ENCODE measurements at regions not wholly inside any gene's neighbourhood (a gene's known extent, or its start where the extent isn't known, plus 50 kb on each side); places are given as distances from the start of the nearest gene placed in this dataset.

DNA sequence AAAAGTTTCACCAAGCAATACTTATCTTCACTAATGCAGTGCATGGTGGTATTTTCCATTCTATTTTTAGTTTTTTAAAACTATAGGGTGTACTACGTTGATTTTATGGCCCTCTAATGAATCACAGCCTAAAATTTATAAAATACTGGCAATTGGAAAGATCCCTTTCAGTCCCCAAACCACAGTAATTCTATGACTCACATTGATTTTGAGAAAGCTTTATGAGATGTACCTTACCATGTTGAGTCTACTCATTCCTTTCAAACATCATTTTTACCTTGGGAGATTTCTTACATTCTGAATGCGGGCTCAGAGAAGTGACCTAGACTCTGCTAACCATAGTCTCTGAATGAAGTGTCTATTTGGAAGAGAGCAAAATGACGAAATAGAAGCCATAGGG is 141.6 kb downstream of the GPR85 start:
- TF ChIP-seq, protein P1, sequence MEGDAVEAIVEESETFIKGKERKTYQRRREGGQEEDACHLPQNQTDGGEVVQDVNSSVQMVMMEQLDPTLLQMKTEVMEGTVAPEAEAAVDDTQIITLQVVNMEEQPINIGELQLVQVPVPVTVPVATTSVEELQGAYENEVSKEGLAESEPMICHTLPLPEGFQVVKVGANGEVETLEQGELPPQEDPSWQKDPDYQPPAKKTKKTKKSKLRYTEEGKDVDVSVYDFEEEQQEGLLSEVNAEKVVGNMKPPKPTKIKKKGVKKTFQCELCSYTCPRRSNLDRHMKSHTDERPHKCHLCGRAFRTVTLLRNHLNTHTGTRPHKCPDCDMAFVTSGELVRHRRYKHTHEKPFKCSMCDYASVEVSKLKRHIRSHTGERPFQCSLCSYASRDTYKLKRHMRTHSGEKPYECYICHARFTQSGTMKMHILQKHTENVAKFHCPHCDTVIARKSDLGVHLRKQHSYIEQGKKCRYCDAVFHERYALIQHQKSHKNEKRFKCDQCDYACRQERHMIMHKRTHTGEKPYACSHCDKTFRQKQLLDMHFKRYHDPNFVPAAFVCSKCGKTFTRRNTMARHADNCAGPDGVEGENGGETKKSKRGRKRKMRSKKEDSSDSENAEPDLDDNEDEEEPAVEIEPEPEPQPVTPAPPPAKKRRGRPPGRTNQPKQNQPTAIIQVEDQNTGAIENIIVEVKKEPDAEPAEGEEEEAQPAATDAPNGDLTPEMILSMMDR (IDR thresholded peaks at IDR 0.05): no peak
- no peak for TF ChIP-seq FOXJ3 (CRISPR knock-in tag; IDR thresholded peaks at IDR 0.05; ENCODE audit: borderline replicate concordance)
- no peak for TF ChIP-seq CREM (CRISPR knock-in tag; IDR thresholded peaks at IDR 0.05)
- TF ChIP-seq, protein P2, sequence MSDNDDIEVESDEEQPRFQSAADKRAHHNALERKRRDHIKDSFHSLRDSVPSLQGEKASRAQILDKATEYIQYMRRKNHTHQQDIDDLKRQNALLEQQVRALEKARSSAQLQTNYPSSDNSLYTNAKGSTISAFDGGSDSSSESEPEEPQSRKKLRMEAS (CRISPR knock-in tag; IDR thresholded peaks at IDR 0.05): no peak
- TF ChIP-seq RELA (CRISPR knock-in tag; IDR thresholded peaks at IDR 0.05; ENCODE audit: borderline replicate concordance): no peak
- TF ChIP-seq NR2C2 (CRISPR knock-in tag; IDR thresholded peaks at IDR 0.05): no peak
- no peak for TF ChIP-seq NFE2L1 (CRISPR knock-in tag; IDR thresholded peaks at IDR 0.05)
- TF ChIP-seq KAT7 (CRISPR knock-in tag; IDR thresholded peaks at IDR 0.05; ENCODE audit: borderline replicate concordance): no peak
- TF ChIP-seq MYBL2 (CRISPR knock-in tag; IDR thresholded peaks at IDR 0.05): no peak
- TF ChIP-seq ATF1 (CRISPR knock-in tag; IDR thresholded peaks at IDR 0.05): no peak
- no peak for TF ChIP-seq SMAD4 (CRISPR knock-in tag; IDR thresholded peaks at IDR 0.05)
- no peak for TF ChIP-seq ZNF121 (CRISPR knock-in tag; IDR thresholded peaks at IDR 0.05)
- TF ChIP-seq NFYB (CRISPR knock-in tag; conservative IDR thresholded peaks at IDR 0.05; ENCODE audit: low read depth): no peak

Data from WTC11 (cell line).